Liver (tissue), 8 donors: ENCODE measurements at regions not wholly inside any gene's neighbourhood (a gene's known extent, or its start where the extent isn't known, plus 50 kb on each side); places are given as distances from the start of the nearest gene placed in this dataset.

Experiments used
- DNase-seq: peaks from one replicate; pipeline ENCODE4 v3.0.0-alpha.2; 2017; ENCODE audit warnings: low spot score
- H3K27ac ChIP-seq, 2 donors: one replicate each; pipeline ENCODE4 v1.7.0; 2013; ENCODE audit warnings: inconsistent platforms in 2 of 2, low read length in 2 of 2, control low read depth in 1 of 2, low read depth in 1 of 2, mild to moderate bottlenecking in 1 of 2
- H3K27me3 ChIP-seq, 4 donors: one replicate each; pipeline versions ENCODE4 v1.6.1 to v1.7.0; 2013; ENCODE audit warnings: low read length in 3 of 4, inconsistent platforms in 1 of 4, mild to moderate bottlenecking in 1 of 4, moderate library complexity in 1 of 4; ENCODE audit not compliant: control insufficient read depth in 4 of 4, insufficient read depth in 4 of 4
- H3K36me3 ChIP-seq, 4 donors: one replicate each; pipeline versions ENCODE4 v1.6.1 to v1.7.0; 2013; ENCODE audit warnings: low read length in 3 of 4, mild to moderate bottlenecking in 3 of 4, low read depth in 1 of 4, moderate library complexity in 1 of 4; ENCODE audit not compliant: control insufficient read depth in 4 of 4, insufficient read depth in 3 of 4
- H3K4me1 ChIP-seq, 4 donors: one replicate each; pipeline versions ENCODE4 v1.6.1 to v1.7.0; 2013; ENCODE audit warnings: low read length in 3 of 4, mild to moderate bottlenecking in 3 of 4, moderate library complexity in 1 of 4; ENCODE audit not compliant: control insufficient read depth in 4 of 4, insufficient read depth in 4 of 4
- H3K4me3 ChIP-seq, 3 donors: one replicate each; pipeline versions ENCODE4 v1.6.1 to v1.7.0; 2013; ENCODE audit warnings: low read length in 3 of 3, control low read depth in 1 of 3, low read depth in 1 of 3, mild to moderate bottlenecking in 1 of 3
- H3K9ac ChIP-seq, 2 donors: one replicate each; pipeline ENCODE4 v1.7.0; 2013; ENCODE audit warnings: low read length in 2 of 2, mild to moderate bottlenecking in 2 of 2, moderate library complexity in 2 of 2, control low read depth in 1 of 2, low read depth in 1 of 2
- H3K9me3 ChIP-seq, 4 donors: one replicate each; pipeline versions ENCODE4 v1.6.1 to v1.7.0; 2013; ENCODE audit warnings: low read length in 3 of 4; ENCODE audit not compliant: control insufficient read depth in 4 of 4
- CTCF ChIP-seq: fragments of 150-350 bp; IDR thresholded peaks from 2 replicates; pipeline ENCODE4 v1.5.1; 2017; ENCODE audit warnings: improper control_type of control experiment, low read depth, low read length; ENCODE audit not compliant: missing input control
- EGR1 ChIP-seq, 2 donors: IDR thresholded peaks; 2 replicates each; pipeline ENCODE4 v1.6.1; 2016 to 2018; ENCODE audit warnings: antibody characterized with exemption in 2 of 2, low read depth in 2 of 2
- FOXA1 ChIP-seq: IDR thresholded peaks from 2 replicates; pipeline ENCODE4 v1.6.1; 2016; ENCODE audit warnings: antibody characterized with exemption
- FOXA2 ChIP-seq: IDR thresholded peaks from 2 replicates; pipeline ENCODE4 v1.6.1; 2016; ENCODE audit warnings: antibody characterized with exemption
- GABPA ChIP-seq, 2 donors: IDR thresholded peaks in 1 of 2; conservative IDR thresholded peaks in 1 of 2; 2 replicates each; pipeline ENCODE4 v1.6.1; 2016; ENCODE audit warnings: antibody characterized with exemption in 2 of 2, mild to moderate bottlenecking in 1 of 2, moderate library complexity in 1 of 2
- HNF4A ChIP-seq, 2 donors: conservative IDR thresholded peaks; 2 replicates each; pipeline ENCODE4 v1.6.1; 2016; ENCODE audit warnings: antibody characterized with exemption in 2 of 2, mild to moderate bottlenecking in 2 of 2
- JUND ChIP-seq, 2 donors: IDR thresholded peaks; 2 replicates each; pipeline ENCODE4 v1.6.1; 2016; ENCODE audit warnings: antibody characterized with exemption in 2 of 2
- NR2F2 ChIP-seq: IDR thresholded peaks from 2 replicates; pipeline ENCODE4 v1.6.1; 2016; ENCODE audit warnings: antibody characterized with exemption
- RAD21 ChIP-seq, 2 donors: IDR thresholded peaks; 2 replicates each; pipeline ENCODE4 v1.6.1; 2016; ENCODE audit warnings: antibody characterized with exemption in 2 of 2, mild to moderate bottlenecking in 2 of 2
- RXRA ChIP-seq, 2 donors: IDR thresholded peaks; 2 replicates each; pipeline ENCODE4 v1.6.1; 2017 to 2018; ENCODE audit warnings: antibody characterized with exemption in 2 of 2, mild to moderate bottlenecking in 1 of 2
- SP1 ChIP-seq: IDR thresholded peaks from 2 replicates; pipeline ENCODE4 v1.6.1; 2018; ENCODE audit warnings: antibody characterized with exemption, mild to moderate bottlenecking
- TAF1 ChIP-seq: conservative IDR thresholded peaks from 2 replicates; pipeline ENCODE4 v1.6.1; 2016; ENCODE audit warnings: antibody characterized with exemption, mild to moderate bottlenecking
- WGBS: extraction: QIAGEN DNeasy Blood & Tissue Kit; methylation state at CpG from one replicate; pipeline ENCODE4 v1.1.7; 2013; 5-methylcytosine and 5-hydroxymethylcytosine counted together
- TF ChIP-seq, protein P1 (sequence below): IDR thresholded peaks from 2 replicates; pipeline ENCODE4 v1.6.1; 2016; ENCODE audit warnings: antibody characterized with exemption
- TF ChIP-seq, protein P2 (sequence below): IDR thresholded peaks from 2 replicates; pipeline ENCODE4 v1.6.1; 2016; ENCODE audit warnings: antibody characterized with exemption, mild to moderate bottlenecking
- TF ChIP-seq, protein P3 (sequence below): IDR thresholded peaks from 2 replicates; pipeline ENCODE4 v1.6.1; 2016; ENCODE audit warnings: antibody characterized with exemption
- donor health status: healthy.
- donor health status: healthy.
- donor health status: healthy.
- donor health status: healthy.
- donor health status: healthy.

DNA sequence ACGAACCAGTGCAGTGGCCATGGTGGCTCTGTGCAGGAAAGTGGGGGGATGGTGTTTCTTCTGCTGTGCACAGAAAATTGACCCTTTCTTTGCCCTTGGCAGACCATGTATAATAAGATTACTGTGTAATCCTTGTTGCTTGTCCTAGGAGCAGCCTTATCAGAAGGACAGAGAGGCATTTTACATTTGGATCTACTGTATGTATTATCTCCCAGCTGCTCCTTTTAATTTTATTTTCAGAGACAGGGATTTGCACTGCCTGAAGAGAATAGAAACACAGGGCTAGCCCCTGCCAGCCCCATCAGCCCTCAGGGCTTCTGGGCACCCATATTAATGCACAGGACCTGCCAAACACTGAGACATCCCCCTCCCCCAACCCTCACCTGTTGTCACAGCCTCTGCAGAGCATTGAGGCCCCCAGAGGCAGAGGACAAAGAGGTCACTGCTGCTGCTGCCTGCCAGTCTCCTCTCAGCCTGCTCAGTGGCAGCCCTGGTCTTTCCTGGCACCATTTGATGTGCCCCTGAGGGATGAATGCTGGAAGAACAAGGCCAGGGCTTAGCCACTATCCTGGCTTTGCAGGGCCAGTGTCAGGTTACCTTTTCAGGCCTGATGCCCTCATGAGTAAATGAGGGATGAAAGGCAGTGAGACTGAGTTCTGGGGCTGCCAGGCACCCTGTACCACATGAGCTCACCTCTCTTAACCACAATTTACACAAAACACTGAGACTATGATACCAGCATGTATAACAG lies 533.4 kb downstream of the NTRK3 start:
- peaks cover 0 to 4% (median 0%) of the 10 kb centered on the region in 4 donors for H3K27me3 ChIP-seq
- TF ChIP-seq NR2F2: no peak
- TF ChIP-seq FOXA1: no peak
- TF ChIP-seq GABPA (IDR thresholded peaks at IDR 0.05 in 1 of 2, conservative IDR thresholded peaks at IDR 0.05 in 1 of 2): no peak
- TF ChIP-seq, protein P1, sequence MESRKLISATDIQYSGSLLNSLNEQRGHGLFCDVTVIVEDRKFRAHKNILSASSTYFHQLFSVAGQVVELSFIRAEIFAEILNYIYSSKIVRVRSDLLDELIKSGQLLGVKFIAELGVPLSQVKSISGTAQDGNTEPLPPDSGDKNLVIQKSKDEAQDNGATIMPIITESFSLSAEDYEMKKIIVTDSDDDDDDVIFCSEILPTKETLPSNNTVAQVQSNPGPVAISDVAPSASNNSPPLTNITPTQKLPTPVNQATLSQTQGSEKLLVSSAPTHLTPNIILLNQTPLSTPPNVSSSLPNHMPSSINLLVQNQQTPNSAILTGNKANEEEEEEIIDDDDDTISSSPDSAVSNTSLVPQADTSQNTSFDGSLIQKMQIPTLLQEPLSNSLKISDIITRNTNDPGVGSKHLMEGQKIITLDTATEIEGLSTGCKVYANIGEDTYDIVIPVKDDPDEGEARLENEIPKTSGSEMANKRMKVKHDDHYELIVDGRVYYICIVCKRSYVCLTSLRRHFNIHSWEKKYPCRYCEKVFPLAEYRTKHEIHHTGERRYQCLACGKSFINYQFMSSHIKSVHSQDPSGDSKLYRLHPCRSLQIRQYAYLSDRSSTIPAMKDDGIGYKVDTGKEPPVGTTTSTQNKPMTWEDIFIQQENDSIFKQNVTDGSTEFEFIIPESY: no peak
- H3K4me3 ChIP-seq: no peak overlapping the region
- H3K27ac ChIP-seq: no peak overlapping the region
- H3K4me1 ChIP-seq: no peaks in the 10 kb centered on the region
- H3K9me3 ChIP-seq: no peaks in the 10 kb centered on the region
- H3K9ac ChIP-seq: no peak overlapping the region
- WGBS: 67% methylated on average over 1 of the region's 1 CpG
- DNase-seq: no peak
- H3K36me3 ChIP-seq: no peaks in the 10 kb centered on the region

DNA sequence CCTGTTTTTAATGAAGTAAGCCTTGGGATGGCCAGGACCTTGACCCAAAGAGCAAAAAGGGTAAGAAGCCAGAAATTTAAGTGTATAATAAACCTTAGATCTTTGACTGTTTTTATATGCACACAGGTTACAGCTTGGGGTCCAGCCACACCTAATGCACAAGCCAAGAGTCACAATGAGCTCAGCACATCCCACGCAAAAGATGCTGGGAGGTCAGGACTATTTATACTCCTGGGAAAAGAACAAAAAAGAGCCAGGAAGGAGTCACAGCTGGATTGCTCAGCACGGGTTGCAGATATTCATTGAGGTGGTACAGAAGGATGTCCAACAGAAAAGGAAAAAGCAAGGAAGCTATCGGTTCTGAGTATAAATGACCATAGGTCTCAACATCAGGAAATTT lies 536.3 kb downstream of the NTRK3 start:
- Histone ChIP-seq H3K27me3 (no peaks in the 10 kb centered on the region), H3K9me3 (no peaks in the 10 kb centered on the region), H3K27ac (no peak overlapping the region), H3K36me3 (no peaks in the 10 kb centered on the region), H3K9ac (no peak overlapping the region), H3K4me3 (no peak overlapping the region), H3K4me1 (no peaks in the 10 kb centered on the region)
- TF ChIP-seq, protein P2, sequence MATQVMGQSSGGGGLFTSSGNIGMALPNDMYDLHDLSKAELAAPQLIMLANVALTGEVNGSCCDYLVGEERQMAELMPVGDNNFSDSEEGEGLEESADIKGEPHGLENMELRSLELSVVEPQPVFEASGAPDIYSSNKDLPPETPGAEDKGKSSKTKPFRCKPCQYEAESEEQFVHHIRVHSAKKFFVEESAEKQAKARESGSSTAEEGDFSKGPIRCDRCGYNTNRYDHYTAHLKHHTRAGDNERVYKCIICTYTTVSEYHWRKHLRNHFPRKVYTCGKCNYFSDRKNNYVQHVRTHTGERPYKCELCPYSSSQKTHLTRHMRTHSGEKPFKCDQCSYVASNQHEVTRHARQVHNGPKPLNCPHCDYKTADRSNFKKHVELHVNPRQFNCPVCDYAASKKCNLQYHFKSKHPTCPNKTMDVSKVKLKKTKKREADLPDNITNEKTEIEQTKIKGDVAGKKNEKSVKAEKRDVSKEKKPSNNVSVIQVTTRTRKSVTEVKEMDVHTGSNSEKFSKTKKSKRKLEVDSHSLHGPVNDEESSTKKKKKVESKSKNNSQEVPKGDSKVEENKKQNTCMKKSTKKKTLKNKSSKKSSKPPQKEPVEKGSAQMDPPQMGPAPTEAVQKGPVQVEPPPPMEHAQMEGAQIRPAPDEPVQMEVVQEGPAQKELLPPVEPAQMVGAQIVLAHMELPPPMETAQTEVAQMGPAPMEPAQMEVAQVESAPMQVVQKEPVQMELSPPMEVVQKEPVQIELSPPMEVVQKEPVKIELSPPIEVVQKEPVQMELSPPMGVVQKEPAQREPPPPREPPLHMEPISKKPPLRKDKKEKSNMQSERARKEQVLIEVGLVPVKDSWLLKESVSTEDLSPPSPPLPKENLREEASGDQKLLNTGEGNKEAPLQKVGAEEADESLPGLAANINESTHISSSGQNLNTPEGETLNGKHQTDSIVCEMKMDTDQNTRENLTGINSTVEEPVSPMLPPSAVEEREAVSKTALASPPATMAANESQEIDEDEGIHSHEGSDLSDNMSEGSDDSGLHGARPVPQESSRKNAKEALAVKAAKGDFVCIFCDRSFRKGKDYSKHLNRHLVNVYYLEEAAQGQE: no peak
- TF ChIP-seq JUND (IDR thresholded peaks at IDR 0.05): no peak
- TF ChIP-seq FOXA2: no peak
- no peak for DNase-seq
- 73% methylated on average over 3 of the region's 3 CpGs for WGBS

- Histone ChIP-seq H3K36me3 (no peaks in the 10 kb centered on the region), H3K4me3 (no peak overlapping the region), H3K27ac (no peak overlapping the region), H3K27me3 (no peaks in the 10 kb centered on the region), H3K9me3 (no peaks in the 10 kb centered on the region), H3K9ac (no peak overlapping the region), H3K4me1 (no peaks in the 10 kb centered on the region)
- WGBS: 37% methylated on average over 3 of the region's 3 CpGs
- DNase-seq: no peak
- TF ChIP-seq TAF1 (no peak), NR2F2 (no peak), RXRA (IDR thresholded peaks at IDR 0.05) (no peak), FOXA2 (no peak), GABPA (IDR thresholded peaks at IDR 0.05 in 1 of 2, conservative IDR thresholded peaks at IDR 0.05 in 1 of 2) (no peak), EGR1 (IDR thresholded peaks at IDR 0.05; ENCODE audit: low read depth in 2 of 2) (no peak), HNF4A (conservative IDR thresholded peaks at IDR 0.05) (no peak), CTCF (no peak), FOXA1 (no peak), RAD21 (IDR thresholded peaks at IDR 0.05) (no peak), SP1 (no peak), JUND (IDR thresholded peaks at IDR 0.05) (no peak)
- TF ChIP-seq, protein P2: no peak
- TF ChIP-seq, protein P3, sequence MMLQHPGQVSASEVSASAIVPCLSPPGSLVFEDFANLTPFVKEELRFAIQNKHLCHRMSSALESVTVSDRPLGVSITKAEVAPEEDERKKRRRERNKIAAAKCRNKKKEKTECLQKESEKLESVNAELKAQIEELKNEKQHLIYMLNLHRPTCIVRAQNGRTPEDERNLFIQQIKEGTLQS: no peak
Observed at GRCh38 chr15:87716422-87716821, 540.1 kb downstream of the NTRK3 start.
